Activated CD8-positive, alpha-beta memory T cell treated with anti-CD3 and anti-CD28 coated beads, Interleukin-2, amount 50 U/mL, for 48 hours (primary cell): ENCODE measurements at regions not wholly inside any gene's neighbourhood (a gene's known extent, or its start where the extent isn't known, plus 50 kb on each side); places are given as distances from the start of the nearest gene placed in this dataset.
"Not testable (repeated sequence)": the region's sequence is repeated elsewhere in the genome, so short reads cannot be mapped to it uniquely, and the experiment has no call there.

Experiments
- DNase-seq: peaks from one replicate; pipeline ENCODE4 v3.0.0-alpha.2; 2020

GRCh38 chr5:112534067-112534583, 115.0 kb upstream of the EPB41L4A start:
- no peak for DNase-seq

DNA sequence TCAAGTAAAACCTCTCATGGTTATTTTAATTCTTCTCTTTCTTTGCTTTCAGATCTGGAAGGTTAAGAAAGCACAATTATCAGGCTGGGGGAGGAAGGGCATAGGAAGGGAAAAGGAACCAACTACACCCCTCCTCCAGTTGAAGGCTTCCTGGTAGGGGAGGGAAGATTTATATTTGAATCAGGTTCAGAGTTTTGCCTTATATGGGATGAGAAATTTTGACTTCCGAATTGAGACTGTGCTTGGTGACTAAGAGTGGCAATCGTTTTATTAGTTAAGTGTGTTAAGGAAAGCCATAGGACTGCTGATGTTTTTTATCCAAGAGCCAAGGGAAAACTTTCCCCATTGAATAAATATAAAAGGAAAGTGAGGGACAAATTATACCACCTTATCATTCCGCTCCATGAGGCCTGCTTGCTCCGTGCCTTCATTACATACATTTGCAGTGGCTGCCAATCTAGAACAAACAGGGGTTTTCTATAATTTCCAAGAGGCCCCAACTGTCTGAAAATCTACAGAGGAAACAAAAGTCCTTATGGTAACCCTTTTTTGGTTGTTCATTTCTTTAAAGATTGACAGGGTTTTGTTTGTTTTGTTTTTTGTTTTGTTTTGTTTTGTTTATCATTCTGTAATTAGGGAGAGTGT, 115.7 kb upstream of the EPB41L4A start:
- DNase-seq, result no peak

DNA sequence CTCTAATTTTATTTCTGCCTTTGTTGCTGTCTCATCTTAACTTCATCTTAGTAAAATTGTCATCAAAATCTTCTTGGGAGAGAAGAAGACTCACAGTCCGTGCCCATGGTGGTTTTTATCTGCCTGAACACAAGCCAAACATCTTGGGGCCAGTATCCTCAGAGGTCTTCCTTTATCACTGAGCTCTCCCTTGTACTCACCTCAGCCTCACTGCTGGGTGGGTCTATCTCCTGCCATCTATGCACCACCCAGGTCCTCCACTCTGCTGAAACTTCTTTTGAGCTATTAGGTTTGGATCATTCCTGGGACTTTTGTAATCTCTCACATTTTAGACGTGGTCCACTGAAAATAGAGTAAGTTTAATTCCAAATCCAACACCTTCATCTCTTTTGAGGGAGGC, 116.3 kb upstream of the EPB41L4A start:
- DNase-seq, result no peak

- not testable (repeated sequence) for DNase-seq
Measured at GRCh38 chr5:112544558-112544957, 125.5 kb upstream of the EPB41L4A start.

DNA sequence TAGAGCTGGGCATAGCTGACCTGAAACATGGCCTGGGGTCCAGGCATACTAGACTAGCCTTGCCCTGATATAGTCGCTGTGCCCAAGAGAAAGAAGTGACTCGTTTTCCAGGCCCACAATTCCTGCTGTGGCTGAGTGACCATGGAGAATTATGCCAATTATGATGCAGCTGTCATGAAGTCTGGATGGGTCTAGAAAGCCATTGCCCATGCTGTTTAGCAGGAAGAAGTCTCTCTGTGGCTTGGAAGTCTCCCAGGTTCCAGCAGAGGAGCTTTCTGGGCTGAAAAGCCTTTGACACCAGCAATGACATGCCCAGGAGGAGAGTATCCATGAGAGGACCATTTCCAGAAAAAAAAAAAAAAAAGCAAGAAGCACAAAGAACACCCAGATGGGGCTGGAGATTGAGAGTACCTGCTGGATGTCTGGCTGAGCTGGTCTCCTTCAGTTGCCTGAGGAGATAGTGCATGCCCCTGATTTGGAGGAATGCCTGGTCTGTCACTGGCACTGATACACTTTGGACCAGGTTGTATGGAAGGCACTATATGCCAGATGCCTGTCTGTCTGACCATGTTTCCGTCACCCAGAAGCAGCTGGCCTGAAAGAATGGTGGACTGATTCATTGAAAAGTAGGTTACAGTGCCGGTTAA, 128.0 kb upstream of the EPB41L4A start:
- no peak for DNase-seq

GRCh38 chr5:112548246-112548881, 129.3 kb upstream of the EPB41L4A start:
- DNase-seq, result no peak

DNA sequence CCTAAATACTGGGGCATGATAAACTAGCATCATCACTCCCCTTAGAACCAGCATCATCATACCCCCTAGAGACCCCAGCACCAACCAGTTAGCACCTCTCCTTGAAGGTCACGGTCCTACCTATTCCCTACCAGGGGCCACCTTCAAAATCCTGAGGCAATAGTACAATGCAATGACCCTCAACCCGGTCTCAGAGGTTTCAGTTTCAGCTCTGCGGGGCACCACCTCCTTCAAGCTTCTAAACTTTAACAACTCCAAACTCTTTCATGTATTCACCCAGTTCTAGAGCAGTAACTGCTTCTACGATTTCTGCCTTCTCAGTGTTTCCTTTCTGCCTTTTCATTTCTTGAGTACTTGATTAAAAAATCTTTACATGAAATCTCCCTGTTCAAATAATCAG, 130.1 kb upstream of the EPB41L4A start:
- no peak for DNase-seq

GRCh38 chr5:112549605-112550166, 130.6 kb upstream of the EPB41L4A start:
- no peak for DNase-seq

DNA sequence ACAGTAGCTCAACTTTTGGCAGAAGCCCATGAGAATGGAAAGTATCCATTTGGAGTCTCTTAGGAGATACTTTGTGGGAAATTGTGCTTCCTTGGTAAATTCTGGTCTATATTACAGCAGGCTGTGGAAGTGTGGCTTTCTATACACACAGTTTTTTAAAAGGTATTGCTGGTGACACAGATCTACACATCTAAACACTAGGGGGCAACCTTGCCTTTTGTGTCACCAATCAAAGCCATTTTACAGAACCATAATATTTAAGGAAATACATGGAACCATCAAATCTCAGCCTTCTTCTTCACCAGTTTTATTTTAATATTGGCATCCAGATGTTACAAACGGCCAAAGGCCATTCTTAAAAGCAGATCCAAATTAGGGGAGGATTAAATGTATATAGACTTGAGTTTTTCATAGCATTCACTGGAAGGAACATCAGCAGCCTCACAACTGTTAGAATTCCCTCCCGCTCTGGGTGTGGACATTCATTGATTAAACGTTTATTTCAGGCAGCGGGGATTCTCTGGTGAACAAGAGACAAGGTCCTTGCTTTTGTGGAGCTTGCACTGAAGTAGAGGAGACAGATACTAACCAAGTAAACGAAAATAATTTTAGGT, 132.4 kb upstream of the EPB41L4A start:
- no peak for DNase-seq

DNA sequence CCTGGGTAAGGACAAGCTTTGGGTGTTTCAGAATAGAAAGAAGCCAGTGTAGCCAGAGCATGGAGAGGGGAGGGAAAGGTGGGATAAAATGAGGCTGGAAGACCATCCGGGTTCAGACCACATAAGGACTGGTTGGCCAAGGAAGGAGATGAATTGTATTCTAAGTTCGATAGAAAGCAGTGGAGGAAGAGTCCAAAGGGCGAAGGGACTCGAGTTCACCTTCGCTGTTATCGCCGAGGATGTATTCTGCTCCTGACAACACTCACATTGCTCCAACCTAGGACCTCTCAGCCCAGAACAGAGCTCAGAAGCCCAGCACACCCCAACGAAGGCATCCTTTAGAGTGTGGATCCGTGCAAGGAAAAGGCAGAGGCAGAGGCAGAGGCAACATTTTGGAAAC, 133.1 kb upstream of the EPB41L4A start:
- DNase-seq, result no peak

DNA sequence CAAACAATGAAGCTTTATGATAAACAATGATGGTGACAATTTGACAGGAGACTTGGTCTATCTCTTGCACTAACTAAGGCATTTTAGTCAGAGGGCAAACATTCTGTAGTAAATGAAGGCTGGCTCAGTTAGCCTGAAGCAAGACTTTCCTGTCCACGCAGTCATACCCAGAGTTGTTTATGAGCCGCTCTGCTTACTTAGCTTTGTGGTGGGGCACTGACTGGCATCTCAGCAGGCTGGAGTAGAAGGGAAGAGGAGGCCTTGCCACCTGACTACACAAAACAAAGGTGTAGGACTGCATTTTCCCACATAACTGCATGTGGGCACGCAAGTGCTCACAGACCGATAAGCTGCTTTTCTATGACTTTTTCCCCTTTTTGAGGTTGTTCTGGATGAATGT, 133.7 kb upstream of the EPB41L4A start:
- no peak for DNase-seq

- DNase-seq, result no peak
Measured at GRCh38 chr5:112554101-112554977, 135.3 kb upstream of the EPB41L4A start.

- DNase-seq, result no peak
Measured at GRCh38 chr5:112555197-112555596, 136.1 kb upstream of the EPB41L4A start.

DNA sequence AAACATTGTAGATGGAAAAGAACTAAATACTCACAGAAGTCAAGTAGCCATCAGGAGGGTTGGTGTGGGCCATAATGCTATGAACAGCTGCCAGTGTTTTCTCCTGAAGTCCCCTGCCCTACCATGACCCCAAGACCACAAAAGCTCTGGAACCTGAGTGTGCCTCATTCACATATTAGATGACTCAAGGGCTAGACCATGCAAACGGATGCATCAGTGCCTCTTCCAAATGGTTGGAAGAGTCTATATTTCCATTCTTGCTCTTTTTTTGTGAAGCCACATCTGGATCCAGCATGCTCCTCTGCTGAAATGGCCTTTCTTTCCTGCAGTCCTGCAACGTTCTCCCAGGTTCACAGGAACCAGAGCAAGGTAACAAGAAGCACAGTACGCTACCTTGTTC, 136.6 kb upstream of the EPB41L4A start:
- no peak for DNase-seq

GRCh38 chr5:112559501-112559900, 140.4 kb upstream of the EPB41L4A start:
- DNase-seq, result not testable (repeated sequence)

- no peak for DNase-seq
Measured at GRCh38 chr5:112560371-112560770, 141.3 kb upstream of the EPB41L4A start.

- DNase-seq, result no peak
Measured at GRCh38 chr5:112563169-112563826, 144.2 kb upstream of the EPB41L4A start.

- no peak for DNase-seq
Measured at GRCh38 chr5:112566251-112566650, 147.2 kb upstream of the EPB41L4A start.

- no peak for DNase-seq
Measured at GRCh38 chr5:112569596-112569995, 150.5 kb upstream of the EPB41L4A start.

DNA sequence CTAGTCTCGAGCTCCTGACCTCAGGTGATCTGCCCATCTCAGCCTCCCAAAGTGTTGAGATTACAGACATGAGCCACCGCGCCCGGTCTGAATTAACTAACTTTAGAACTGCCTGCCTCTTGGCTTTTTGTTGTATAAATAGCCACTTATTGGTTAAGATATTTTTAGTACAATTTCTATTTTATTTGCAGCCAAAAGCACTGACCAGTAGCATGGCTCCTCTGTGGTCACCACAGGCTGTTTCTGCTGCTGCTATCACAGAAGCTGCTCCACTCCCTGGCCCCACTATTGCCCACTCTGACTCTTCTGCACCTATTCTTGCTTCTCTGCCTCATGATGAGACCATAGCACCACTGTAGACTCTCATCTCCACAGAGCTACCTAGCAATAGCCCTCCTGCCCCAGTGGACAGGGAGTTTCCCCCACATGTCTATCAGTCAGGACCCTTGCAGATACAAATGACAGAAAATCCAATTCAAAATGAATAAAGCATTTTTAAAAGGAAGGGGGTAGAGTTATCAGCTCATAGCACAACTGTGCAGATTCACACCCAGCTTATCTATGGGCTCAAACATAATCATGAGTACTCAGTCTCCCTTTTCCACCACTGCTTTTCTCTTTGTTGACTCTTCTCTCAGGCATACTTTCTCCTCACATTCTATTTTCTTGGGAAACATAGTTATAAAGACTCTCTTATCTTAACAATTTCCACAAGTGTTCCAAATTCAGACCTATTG, 151.8 kb upstream of the EPB41L4A start:
- DNase-seq, result no peak

- DNase-seq, result no peak
Measured at GRCh38 chr5:112573441-112573840, 154.4 kb upstream of the EPB41L4A start.
